HG03565 (cell line): ENCODE measurements at regions not wholly inside any gene's neighbourhood (a gene's known extent, or its start where the extent isn't known, plus 50 kb on each side); places are given as distances from the start of the nearest gene placed in this dataset.

Experiments used
- ATAC-seq: cut with Tn5 transposase; IDR thresholded peaks from one replicate; pipeline ENCODE4 v1.9.1; 2021; ENCODE audit warnings: mild to moderate bottlenecking, moderate library complexity; ENCODE audit not compliant: unreplicated experiment

DNA sequence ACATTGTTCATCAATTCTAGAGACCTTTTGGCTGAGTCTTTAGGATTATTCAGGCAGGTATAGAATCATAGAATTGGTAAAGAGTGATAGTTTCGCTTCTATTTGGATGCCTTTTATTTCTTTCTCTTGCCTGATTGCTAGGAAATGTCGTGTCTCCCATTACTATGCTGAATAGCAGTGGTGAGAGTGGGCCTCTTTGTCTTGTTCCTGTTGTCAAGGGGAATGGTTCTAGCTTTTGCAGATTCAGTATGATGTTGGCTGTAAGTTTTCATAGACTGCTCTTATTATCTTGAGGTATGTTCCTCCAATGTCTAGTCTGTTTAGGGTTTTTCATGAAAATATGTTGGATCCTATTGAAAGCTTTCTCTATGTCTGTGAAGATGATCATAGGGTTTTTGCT is 200.2 kb upstream of the PABPC4L start:
- no peak for ATAC-seq

DNA sequence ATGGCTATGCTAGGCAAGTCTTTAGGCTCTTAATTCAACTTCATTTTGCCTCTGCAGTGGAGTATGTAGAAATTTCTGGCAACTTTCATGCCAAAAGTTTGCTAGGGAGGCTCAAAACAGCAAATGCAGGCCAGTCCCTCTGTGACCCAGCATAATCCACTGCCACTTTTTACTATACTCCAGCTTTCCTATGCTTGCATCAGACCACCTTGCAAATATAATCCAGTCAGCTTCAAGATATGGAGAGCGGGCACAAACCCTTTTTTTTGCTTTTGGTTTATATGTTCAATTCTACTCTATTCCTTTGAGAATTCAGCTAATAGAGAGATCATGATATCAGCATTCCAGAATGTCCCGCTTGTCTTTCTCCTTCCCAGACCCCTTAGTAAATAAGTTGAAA is 192.0 kb upstream of the PABPC4L start:
- no peak for ATAC-seq

DNA sequence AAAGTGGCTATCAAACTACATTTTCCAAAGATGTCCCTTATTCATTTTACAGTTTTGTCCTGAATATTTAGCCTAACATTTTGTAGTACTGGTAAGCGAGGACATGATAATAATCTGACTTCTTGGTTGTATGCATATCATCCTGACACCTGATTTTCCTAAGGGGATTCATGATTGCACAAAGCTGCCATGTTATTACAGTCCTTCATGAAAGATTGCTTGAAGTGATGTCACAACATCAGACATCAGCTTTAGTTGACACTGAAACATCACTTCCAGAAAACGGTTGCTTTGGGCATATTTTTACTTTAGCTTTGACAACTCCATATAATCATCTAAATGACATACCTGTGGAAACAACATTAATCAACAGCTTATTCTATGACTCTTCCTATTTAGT is 188.7 kb upstream of the PABPC4L start:
- ATAC-seq, result no peak

DNA sequence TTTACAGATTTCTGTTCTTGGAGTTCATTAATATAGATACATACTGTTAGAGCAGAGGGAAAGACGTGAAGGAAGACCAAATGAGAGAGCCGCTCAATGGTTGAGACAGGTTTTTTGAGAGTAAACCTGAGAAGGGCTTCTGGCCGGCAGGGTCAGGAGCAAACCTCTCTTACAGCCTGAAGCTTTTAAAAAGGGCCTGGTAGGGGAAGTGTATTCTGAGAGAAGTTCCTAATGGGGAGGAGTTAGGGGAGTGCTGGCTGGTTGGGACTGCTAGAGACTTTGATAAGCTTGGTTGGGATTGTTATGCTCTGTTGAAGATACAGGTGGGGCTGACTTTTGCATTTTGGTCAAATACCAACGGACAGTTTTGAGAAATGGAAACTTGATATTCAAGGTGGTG is 186.8 kb upstream of the PABPC4L start:
- no peak for ATAC-seq

DNA sequence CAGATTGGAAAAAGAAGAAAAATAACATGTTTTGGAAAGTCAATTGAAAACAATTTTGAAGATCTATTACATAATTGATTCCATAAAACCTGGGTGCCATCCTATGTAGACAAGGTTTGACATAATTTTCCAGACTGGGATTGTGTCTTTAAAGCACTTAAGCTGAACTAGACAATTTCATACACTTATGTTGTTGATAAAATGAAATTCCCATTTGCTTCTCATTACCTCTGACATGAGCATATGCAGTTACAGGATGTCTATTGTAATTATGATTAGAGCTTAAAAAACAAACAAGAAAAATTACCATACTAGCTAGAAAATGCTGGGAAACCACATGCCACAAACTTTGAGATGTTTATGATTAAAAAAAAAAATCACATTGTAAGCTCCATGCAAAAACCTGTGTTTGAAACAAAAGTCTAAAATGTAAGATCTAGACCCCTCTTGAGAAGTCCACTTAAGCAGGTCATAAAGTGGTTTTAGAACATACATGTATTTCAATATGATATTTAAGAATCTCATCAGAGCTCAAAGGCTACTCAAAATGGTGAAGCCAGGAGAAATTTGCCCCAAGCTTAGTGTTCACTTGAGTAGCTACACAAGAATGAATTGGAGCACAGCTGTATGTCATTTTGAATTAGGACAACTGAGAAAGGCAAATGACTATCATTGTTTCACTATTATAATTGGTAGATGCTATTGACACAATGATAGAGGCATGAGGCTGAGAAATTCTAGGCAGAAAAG is 181.1 kb upstream of the PABPC4L start:
- ATAC-seq, result no peak

DNA sequence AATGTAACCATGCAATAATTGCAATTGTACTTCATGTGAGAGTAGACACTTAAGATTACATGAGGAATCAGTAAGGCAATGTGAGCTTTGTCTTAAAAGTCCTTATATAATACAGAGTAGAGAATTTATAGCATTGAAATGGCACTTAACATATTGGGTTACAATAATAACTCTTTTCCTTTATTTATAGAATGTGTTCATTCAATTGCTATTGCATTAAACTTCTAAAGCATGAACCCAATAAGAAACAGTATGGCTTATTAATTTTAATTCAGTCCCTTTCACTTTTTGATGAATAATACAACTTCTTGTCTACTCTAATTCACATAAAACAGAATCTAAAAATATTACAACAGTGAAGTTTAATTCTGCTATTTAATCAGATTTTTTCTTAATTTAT is 174.2 kb upstream of the PABPC4L start:
- no peak for ATAC-seq

DNA sequence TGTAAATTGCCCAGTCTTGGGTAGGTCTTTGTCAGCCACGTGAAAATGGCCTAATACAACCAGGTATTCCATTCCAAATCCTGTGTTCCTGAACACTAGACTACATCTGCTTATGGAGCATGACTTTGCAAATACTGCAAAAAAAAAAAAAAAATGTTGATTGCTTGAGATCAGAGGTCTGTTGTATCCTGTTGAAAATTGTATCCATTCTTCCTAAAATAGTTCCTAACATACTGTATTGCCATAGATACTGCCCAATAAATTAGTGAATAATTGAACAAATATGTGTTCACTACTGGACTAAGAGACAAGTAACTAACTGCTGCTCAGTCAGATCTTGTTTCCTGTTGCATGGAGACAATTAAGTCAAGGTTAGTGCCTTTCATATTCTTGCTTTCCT is 164.3 kb upstream of the PABPC4L start:
- ATAC-seq, result no peak

DNA sequence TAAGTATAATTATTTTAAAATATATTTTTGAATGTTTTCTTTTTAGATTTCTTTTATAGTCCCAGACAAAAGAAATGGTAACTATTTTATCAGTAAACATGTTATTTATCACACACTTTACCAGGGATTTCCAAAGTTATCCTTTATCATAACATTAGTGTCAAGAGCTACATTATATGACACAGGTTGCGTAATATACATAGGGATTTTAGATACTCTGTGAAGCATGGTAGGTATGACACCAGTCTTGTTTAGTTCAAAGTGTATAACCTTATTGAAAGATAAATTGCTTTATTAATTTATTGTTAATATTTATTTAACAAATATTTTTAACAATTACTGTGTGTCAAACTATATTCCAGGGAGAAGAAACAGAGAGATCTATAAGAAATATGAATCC is 163.3 kb upstream of the PABPC4L start:
- ATAC-seq, result no peak

DNA sequence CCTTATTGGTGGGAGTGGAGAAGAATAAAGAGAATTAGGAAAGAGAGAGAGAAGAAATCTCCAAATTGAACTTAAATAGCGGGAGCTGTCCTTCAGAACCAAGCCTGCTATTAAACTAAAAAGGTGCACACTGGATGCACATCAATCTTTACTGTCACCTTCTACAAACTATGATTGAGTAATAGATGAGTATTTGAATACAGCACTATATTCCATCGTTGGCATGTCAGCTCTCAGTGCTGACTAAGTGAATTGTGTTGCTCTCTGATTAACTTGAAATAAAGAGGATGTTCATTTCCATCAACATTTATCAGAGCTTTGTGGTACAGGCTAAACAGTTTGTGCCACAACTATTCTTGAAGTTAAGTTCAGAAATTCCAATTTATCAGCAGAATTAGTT is 143.7 kb upstream of the PABPC4L start:
- no peak for ATAC-seq

DNA sequence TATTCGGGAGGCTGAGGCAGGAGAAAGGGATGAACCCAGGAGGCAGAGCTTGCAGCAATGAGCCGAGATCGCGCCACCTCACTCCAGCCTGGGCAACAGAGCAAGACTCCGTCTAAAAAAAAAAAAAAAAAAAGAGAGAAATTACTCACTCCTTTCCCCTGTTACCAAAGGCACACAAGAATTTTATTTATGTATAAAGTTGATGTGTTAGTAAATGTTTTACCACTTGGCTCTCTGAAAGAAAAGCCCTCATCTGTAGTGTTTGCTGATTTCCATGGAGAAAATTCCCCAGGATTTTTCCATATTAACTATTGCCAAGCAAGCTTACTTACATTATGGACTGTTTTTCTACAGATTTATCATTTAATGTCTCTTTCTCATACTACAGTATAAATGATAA is 142.1 kb upstream of the PABPC4L start:
- no peak for ATAC-seq

DNA sequence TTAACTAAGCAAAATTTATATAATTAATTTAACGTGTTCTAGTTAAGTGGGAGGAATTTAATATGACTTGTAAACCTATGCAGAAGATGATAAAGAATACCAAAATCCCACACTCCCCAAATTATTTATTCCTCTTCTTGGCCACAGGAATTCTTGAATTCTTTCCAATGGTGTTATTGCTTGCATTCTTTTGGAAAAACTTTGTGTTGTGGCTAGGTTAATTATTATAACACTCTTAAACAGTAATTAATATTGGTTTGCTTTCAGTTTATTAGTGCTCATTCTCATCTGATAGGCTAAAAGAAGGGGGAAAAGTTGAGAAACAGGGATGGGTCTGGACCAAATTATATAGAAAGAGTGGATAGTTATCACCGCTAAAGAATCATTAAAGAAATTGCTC is 141.5 kb upstream of the PABPC4L start:
- ATAC-seq, result no peak

DNA sequence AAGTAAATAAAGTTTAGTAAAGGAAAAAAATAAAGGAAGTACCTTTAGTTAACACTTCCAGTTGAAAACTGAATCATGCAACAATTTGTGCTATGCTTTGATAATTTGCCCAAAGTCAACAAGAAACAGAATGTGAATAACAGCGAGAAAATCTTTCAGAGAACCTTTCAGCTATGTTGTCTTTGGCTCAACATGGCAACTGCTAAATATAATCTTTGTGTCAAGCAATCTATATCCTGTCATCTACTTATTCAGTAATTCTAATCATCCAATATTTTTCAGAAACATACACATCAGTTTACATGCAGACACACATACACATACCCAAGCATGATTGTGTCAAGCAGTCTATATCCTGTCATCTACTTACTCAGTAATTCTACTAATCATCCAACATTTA is 136.0 kb upstream of the PABPC4L start:
- no peak for ATAC-seq

DNA sequence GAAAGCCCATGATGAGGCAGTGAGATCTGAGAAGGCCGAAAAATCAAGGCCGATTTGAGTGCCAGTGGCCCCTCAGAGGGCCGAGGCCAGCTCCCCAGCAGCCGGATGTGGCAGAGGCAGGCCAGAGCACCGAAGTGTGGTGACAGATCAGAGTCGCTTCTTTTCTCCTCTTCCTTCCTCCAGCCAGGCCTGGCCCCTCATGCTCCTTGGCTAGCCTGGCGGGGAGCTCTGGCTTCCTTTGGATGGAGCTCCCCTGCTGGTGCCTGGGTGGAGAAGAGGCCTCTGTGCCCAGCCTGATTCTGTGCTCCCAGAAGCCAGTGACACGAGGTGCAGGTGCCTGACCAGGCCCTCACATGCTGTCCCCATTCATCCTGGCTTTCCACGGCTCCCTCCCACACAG is 127.2 kb upstream of the PABPC4L start:
- no peak for ATAC-seq

DNA sequence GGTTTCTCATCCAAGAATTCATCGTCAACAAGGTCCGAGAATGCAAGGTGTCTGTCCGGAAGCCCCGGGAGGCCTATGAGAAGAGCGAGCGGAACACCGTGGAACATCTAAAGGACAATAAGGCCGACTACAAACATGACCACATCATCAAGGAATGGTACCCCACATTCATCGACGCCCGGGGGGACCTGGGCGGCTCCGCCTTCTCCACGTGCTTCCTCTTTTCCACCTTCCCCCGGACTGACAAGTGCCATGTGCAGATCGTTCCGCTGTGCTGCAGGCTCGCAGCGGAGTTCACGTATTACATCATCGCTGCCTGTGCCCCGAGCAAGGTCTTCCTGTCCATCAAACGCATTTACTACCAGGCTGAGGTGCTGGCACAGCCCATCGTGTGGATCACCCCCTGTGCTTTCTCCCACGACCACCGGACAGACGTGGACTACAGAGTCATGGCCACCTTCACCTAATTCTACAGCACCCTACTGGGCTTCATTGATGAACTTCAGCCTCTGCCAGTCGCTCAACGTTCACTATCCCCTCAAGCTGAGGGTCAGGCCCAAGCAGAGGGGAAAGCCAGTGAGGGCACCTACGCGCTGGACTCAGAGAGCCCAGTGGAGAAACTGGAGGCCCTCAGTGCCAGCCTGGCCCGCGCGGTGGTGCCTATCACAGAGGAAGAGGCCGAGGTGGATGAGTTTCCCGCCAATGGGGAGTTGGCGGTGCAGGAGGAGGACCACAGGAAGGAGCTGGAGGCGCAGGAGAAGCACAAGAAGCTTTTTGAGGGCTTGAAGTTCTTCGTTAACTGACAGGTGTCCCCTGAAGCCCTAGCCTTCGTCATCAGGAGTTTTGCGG is 125.9 kb upstream of the PABPC4L start:
- ATAC-seq, result no peak

DNA sequence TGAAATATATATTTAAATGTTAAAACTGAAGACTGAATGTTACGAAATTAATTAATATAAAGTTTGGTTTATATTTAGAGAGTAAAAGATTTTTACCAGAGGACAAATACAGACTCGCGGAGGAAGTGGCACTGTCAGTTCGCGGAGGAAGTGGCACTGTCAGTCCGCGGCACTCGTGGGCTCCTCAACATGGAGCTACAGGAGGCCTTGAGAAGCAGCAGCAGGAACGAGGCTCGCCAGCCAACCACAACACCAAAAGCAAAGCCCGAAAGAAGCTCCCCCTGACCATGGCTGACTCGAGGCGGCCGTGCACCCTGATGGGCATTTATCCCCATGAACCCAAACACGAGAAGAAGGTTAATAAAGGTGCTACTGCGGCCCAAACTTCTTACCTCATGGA is 125.3 kb upstream of the PABPC4L start:
- no peak for ATAC-seq

DNA sequence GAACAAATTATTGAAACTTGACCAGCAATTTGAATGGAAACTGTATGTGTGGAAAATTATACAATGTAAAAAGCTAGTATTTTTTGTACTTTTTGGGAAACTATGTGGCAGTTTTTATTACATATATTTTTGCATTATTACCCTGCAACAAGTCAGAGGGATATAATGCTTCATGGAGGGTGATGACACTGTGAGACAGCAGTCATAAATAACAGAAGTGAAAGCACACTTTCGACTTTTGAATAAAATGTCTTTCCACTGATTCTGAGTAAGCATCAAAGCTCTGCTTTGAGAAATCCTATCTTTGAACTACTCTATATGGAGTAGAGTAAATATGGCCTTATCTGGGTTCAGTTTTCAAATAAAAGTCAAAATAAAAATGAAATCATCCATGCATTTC is 122.6 kb upstream of the PABPC4L start:
- ATAC-seq, result no peak

DNA sequence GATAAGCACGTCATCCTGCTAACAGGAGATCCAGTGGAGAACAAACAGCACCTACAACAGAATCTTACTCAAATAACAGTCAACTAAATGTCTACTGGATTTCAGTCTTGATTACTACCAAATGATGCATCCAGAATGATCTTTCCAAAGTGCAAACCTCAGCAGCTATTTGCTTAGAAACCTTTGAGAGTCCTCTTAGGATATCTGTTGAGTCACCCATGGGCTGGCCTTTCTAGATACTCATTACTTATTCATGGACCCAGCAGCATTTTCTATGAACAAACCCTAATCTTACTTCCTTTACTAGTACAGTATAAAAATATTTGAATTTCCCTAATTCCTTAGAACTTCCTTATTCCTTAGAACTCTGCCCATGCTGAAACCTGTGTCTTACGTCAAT is 118.5 kb upstream of the PABPC4L start:
- no peak for ATAC-seq

DNA sequence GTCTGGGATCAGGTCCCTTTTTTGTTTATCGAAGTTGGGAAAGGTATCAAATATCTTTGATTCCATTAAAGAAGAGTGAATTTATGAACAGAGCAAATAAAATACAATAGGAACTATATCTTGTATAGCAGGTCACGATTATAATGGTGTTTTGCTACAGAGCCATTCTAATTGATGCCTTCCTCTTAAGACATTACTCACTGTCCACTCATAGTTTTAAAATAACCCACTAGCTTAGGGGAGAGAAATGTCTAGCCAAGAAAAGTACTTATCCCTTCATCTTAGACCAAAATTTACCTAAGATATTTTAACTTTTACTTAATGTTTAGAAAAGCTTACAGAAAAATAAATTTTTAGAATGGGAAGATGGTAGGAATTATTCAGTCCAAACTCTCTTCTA is 112.0 kb upstream of the PABPC4L start:
- no peak for ATAC-seq

DNA sequence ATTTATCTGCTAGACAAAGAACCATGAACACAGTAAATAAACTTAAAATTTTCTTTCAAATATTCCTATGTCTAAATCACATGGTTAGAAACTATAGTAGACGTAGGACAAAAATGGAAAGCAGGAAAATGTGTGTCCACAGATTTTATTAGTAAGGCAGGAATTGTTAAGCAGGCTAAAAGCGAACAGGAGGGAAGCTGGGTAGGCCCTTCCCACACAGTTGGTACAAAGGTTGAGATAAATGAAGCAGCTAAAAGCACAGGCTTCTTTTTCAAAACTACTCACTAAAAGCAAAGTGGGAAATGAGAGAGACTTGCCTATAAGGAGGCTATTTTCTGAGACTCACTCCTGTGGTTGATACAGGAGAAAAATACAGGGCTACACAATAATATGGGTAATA is 108.1 kb upstream of the PABPC4L start:
- no peak for ATAC-seq

DNA sequence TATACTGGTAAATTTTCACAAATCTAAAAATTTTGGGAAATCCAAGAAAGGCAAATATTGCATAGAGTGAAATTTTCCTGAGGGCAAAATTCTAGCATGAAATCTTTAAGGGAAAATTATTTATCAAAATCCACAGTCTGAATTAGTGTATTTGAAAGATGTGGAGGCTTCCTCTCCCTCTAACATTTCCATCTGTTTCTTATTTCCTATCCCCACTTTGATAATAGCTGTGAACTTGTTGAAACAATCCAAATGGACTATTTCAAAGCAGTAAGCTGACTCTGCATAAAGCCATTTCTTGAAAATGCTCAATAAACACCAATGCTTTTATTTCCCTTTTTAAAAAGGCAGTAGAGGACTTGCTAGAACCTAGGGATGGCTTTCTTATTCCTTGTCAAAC is 107.3 kb upstream of the PABPC4L start:
- ATAC-seq, result no peak

DNA sequence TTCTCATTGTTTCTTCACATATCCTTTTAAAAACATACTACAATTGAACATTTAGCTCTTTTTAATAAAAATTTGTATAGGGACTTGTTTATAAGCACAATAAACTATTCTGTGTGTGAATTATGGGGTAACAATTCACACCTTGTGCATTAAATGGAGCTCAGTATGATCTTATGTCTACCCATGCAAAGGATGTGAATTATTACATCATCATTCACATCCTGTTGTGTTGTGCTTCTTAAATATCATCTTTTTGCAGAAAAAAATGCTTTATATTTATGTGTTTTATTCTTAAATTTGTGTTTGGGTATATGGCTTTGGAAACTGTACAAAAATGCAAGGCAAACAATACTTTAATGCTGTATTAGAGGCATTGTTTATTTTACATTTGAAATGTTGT is 96.7 kb upstream of the PABPC4L start:
- ATAC-seq, result no peak

DNA sequence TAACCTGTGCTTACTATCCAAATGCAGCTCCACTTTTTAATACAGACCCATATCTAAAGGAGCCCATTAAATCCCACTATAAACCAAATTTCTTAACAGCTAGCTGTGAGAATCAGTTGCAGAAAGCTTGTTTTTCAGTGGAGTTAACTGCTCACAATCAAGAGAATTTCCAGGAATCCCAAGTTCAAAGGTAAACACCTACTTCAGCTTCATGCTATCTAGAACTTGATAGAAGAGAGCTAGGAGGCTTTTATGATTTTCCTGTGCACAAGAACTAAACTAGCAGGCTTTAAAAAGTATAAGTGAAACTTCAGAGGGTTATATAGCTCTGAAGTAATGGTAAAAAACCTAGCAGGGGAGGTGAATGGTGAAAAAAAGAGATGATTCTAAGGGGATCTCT is 96.2 kb upstream of the PABPC4L start:
- no peak for ATAC-seq

DNA sequence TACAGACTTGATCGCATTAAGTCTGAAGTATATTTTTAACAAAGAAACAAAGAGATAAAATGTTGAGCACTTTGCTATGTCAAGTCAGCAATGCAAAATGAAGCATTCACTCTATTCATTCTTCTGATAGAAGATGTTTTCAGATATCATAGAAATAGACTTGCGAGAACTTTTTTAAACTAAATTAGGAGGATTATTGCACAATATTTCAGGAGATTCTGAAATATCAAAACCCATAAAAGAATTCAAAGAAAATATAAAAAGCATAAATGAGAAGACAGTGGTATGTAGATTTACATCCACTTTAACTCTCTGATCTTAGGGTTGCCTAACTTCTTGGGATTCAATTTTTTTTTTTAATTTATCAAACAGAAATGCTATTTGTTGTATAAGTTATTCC is 81.1 kb upstream of the PABPC4L start:
- ATAC-seq, result no peak
